Activated CD8-positive, alpha-beta memory T cell treated with anti-CD3 and anti-CD28 coated beads for 1 hour (primary cell): ENCODE measurements at regions not wholly inside any gene's neighbourhood (a gene's known extent, or its start where the extent isn't known, plus 50 kb on each side); places are given as distances from the start of the nearest gene placed in this dataset.
"Not testable (repeated sequence)": the region's sequence is repeated elsewhere in the genome, so short reads cannot be mapped to it uniquely, and the experiment has no call there.

Source experiments
- DNase-seq, 2 donors: peaks; one replicate each; pipeline ENCODE4 v3.0.0-alpha.2; 2020; ENCODE audit warnings: low read depth in 1 of 2; ENCODE audit errors: extremely low read depth in 1 of 2

DNA sequence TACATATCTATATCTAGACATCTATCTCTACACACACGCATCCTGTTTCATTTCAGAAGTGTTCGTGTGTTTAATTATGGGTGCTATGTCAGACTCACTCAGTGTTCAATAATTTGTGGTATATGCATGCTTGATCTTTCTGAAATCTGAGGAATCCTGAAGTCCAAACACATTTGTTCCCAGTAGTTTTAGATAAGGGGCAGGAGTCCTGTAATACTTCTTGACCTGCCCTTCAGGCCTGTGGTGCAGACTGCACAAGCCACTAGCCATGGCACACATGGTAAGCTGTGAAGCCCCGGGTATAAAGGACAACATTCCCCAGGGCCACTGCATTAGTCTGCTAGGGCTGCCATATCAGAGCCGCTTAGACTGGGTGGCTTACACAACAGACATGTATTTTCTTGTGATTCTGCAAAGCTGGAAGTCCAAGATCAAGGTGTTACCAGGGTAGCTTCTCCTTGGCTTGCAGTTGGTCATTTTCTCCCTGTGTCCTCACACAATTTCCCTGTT is 267.2 kb downstream of the RHOU start:
- DNase-seq = no peak

DNA sequence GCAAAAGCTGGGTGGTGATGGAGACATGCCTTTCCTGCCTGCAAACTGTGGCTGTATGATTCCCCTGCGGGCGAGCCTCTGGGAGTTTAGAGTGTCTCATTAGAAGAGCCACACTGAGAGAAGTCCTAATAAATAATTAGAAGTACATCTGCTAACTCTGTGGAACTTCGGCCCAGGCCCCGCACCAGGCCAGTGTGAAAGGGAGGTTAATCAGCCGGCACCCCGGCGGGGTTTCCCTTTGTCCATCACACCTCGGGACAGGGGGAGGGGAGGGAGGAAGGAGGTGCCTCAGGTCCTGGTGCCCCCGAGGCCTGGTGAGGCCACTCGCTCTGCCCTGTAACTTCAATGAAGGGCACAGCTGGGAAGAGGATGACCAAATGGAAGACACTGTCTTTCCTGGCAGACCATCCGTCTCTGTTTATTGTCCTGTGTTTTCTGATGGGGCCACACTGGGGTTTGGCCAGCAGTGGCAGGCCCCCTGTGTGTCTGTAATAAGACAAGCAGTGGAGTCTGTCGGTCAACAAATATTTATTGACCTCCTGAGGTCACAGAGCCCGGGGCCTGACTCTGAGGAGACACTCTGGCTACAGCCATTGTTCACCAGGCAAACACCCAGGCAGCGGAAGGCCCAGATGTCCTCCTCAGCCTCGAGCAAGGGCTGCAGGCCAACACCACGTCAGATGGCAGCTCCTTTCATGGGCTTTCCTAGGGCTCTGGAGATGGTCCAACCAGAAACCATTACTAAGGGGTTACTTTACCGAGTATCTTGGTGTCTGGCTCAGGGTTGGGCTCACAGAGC is 267.5 kb upstream of the RAB4A start:
- DNase-seq = no peak

DNA sequence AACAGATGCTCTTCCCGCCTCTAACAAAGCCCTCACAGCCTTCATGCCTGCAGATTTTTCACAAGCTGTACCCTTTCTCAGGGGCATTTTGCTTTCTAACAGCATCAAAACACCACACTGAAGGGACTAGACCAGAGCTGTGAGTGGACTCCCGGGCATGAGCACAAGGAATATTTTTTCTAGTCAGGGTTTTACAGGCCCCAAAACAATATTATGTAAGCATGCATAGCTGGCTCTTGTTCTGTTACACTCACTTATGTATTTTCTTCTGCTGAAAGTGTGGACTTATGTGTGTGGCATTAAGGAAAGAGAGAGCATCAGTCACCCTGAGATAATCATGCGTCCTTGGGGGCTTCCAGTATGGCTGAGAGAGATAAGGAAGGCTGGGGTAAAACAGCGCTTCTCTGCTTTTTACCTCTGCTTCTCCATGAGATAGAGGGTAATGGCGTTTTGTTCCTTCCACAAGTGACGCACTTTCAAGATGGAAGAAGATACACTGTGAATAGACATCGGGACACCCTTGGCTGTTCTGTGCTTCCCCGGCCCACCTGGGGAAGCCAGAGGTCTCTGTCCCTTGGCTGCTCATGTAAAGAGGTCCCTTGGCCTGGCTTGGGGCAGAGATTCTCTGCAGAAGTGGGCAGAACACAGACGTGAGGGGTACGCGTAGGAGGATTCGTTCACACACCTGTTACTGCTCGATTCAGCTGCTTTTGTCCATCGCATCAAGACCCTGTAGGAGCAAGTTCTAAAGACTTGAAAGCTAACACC is 266.7 kb upstream of the RAB4A start:
- DNase-seq = no peak

DNA sequence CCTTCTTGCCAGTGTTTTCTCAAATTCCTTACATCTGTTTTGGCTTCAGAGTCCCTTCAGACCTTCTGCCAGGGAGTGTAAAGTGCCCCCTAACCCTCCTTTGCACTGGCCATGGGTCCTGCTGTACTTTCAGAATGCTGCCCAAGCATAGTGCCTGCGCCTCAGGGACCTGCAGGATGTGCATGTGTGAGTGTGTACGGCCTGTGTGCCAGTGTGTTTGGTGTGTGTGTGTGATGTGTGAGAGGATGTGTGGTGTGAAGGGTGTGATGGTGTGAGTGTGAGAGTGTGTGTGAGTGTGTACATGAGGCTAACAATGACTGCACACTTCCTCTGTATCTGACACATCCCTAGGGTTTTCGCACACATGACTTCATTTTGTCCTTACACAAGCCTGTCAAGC is 265.8 kb upstream of the RAB4A start:
- no peak for DNase-seq

DNA sequence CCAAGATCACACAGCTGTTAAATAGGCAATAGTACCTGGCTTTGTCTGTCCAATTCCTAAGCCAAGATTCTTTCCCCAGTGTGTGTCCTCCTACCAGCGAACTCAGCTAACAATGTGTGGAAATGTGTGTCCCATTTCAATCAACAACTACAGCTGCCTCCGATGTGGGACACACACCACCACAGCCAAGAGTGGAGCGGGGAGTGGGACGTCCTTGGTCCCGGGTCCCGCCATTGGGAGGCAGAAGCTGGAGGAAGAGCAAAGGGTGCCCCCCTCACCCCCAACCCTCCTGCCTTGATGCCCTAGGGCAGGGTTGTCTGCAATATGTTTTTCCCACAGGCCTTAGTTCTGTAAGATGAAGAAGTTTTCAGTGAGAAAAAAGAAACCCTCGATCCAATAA is 265.4 kb upstream of the RAB4A start:
- DNase-seq = no peak

DNA sequence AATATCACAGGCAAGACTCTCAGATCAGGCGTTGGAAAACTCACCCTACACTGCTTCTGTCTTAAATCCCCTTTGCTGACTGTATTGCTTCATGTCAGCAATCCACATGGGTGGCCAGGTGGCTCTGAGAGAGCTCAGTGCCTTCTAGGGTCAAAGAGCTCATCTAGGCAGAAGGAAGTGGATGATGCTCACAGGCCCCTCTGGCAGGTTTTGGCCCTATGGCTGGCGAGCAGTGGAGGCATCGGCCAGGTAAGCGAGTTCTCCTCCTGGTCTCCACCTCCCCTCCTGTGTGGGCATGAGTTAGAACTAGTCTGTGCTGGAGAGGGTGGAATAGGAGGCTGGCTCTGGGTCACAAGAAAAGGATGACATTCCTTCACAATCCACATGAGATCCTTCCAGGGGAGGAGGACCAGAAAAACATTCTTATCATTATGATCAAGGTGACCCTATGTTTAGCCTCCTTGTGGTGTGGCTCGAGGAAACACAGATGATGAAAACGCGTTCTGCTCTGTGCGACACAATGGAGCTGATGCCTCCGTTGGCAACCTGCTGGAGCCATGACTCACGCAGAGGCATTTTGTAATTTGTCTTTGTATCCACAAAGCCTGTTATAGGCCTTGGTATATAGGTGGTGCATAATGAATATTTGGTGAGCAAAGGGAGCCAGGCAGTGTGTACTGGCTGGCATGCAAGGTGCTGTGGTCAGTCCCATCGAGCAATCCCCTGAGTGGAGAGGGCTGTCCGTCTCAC is 264.6 kb upstream of the RAB4A start:
- no peak for DNase-seq

DNA sequence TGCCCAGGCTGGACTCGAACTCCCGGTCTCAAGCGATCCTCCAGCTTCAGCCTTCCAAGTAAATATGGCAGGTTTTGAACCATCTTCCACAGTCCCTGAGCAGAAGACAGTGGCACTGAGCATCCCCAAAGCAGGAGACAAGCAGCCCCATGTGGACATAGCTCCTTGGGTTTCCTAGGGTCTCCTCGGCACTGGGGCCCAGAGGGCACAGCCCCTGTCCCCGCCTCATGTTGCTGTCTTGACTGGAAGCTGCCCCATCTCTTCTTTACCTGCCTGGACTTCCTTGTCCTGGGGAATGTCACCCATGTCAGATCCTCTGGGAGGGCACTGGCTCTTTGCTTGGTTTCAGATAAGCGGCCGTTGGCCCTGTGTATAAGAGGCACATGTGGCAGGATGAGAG is 263.7 kb upstream of the RAB4A start:
- DNase-seq = no peak

DNA sequence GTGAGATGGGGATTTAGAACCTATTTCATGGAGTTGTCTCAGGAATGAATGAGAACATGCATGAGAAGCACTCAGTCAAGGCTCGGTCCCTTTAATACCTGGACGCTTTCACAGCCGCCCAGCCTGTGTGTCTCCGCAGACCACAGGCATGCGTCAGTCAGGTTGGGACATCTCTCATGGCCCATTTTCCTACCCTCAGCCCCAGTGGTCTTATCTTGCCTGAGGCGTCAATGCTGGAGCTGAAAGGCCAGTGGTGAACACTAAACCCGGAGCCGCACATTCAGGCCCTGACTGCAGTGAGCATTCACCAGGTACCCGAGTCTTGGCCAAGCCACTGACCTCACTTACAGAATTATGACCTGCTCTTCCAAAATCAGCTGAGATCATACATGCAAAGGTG is 263.2 kb upstream of the RAB4A start:
- no peak for DNase-seq

DNA sequence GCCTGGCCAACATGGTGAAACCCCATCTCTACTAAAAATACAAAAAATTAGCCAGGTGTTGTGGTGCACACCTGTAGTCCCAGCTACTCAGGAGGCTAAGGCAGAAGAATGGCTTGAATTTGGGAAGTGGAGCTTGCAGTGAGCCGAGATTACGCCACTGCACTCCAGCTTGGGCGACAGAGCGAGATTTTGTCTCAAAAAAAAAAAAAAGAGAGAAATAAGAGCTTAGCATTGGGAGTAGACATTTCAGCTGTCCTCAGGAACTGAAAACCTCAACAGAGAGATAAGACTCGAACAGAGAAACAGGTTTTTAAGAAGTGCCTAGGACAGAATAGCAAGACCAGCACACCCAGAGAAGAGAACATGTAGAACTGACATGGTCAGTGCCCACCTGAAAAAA is 262.6 kb upstream of the RAB4A start:
- DNase-seq = not testable (repeated sequence)

DNA sequence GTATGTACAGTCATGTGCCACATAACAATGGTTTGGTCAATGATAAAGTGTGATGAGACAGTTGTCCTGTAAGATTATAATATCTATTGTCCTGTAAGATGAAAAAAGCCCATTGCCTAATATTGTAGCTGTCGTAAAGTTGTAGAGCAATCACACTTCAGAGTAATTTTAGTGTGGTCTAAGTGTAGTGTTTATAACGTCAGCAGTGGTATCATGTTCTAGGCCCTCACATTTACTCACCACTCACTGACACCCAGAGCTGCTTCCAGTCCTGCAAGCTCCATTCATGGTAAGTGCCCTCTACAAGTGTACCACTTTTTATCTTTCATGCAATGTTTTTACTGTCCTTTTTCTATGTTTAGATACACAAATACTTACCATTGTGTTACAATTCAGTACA is 259.9 kb upstream of the RAB4A start:
- no peak for DNase-seq

DNA sequence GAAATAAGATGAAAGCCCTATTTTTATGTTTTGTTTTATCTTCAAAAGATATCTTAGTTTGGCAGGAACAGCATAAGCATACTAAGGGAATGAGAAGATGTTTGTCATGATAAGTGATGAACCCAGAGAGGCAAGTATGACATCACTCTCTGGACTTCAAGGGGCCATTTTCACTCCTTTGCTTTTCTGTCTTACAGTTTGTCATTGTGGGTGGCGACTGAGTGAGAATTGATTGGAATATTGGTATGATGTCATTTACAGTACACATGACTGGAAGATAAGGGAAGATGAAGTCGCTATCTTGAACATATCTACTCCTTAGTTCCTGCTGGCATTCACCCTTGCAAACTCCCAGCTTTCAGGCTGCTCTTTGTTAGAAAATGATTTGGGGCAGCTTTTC is 258.1 kb upstream of the RAB4A start:
- no peak for DNase-seq

DNA sequence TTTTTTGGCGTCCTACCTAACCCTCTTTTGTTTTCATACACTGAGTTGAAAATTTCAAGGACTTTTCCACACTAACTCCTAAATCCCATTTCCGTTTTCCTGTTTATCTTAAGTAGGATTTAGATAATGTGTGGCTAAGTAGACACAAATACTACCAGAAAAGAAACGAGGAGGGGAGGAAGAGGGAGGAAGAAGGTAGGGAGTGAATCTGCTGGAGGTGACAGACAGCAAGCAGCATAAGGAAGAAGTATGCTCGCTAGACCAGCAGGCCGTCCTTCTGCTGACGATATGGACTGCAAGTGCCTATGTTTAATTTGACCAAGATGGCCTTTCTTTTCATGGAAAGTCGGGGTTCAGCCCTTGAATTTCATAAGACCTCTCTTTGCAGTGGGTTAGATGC is 256.9 kb upstream of the RAB4A start:
- no peak for DNase-seq

DNA sequence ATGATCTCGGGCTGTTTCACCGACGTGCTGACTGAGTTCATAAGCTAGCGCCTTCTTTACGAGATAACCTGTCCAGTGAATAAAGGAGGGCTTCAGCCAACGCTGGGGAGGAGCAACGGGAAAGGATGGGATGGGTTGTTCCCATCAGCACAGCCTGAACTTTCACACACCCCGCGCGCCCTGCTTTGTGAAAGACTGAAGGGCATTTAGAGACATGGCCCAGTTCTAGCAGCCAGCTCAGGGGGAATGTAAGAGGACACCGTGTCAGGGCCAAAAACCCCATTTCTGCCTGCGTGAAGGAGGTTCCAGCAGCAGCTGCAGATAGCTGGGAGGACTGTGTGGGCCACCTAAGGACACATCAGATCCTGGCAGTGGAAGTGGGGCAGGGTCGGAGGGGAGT is 255.1 kb upstream of the RAB4A start:
- no peak for DNase-seq

DNA sequence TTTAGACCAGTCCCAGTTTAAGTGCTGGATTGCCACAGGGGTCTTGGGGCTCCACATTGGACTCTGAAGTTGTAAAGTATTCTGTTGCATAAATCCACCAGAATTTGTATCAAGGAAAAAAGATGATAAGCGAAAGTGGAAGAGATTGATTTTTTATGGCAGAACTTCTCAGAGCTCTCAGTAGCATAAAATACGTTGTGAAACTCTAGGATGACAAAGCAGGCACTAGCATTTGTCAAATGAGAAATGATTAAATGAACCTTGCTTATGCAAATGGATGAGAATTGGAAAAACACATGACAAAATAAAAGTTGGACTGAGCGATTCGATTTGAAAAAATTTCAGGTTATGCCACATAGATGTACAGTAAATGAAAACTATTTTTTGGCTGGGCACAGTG is 253.8 kb upstream of the RAB4A start:
- DNase-seq = no peak

DNA sequence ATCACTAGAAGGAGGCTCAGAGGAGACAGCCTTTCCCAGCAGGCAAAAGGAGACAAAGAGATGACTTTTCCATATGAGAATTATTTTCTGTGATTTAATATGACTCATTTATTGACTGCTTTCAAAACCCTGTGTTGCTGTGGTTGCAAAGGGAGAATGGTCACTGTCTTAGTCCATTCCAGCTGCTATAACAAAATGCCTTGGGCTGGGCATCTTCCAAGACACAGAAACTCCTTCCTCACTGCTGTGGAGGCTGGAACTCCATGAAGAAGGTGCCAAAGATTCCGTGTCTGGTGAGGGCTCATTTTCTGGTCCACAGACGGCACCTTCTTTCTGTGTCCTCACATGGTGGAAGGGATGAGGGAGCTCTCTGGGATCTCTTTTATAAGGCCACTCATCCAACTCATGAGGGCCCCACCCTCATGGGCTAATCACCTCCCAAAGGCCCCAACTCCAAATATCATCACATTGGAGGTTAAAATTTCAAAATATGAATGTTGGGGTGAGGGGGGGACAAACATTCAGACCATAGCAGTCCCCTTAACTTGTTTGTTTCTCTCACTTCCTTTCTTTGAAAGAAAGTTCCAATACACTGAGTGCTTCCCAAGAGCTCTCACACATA is 252.1 kb upstream of the RAB4A start:
- DNase-seq = no peak

DNA sequence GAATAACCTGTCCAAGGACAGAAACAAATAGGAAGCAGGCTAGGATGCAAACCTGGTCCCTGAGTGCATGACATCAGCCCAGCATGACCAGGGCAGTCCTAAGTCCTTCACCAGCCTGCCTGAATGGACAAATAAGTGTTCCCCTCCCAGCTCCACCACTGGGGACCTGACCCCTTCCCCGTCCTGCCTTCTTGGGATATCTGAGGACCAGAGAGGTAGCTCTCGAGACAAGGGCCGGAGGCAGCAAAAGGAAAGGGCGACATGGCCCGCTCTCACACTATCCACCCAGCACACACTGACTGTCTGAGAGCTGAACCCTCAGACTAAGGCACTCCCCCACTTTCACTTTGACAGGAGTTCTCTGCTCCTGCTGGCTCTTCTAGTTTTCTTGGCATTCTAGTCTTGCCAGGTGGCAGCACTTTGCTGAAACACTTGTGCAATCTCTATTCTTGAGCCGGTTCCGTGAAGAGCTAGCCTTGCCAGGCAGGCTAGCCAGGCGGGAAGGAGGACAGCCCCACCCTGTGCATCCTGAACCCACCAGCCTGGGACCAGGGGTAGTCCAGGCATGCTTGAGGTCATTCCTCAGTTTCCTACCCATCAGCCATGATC is 251.1 kb upstream of the RAB4A start:
- no peak for DNase-seq

DNA sequence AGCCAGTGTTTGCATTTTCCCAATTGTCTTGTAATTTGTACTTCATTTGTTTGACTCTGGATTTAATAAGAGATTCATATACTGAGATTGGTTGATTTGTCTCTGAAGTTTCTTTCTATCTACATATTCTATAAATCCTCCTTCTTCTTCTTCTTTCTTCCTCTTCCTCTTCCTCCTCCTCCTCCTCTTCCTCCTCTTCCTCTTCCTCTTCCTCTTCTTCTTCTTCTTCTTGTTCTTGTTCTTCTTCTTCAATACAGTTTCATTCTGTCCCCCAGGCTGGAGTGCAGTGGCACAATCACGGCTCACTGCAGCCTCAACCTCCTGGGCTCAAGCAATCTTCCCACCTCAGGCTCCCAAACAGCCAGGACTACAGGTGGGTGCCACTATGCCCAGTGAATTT is 249.9 kb upstream of the RAB4A start:
- DNase-seq = not testable (repeated sequence)

DNA sequence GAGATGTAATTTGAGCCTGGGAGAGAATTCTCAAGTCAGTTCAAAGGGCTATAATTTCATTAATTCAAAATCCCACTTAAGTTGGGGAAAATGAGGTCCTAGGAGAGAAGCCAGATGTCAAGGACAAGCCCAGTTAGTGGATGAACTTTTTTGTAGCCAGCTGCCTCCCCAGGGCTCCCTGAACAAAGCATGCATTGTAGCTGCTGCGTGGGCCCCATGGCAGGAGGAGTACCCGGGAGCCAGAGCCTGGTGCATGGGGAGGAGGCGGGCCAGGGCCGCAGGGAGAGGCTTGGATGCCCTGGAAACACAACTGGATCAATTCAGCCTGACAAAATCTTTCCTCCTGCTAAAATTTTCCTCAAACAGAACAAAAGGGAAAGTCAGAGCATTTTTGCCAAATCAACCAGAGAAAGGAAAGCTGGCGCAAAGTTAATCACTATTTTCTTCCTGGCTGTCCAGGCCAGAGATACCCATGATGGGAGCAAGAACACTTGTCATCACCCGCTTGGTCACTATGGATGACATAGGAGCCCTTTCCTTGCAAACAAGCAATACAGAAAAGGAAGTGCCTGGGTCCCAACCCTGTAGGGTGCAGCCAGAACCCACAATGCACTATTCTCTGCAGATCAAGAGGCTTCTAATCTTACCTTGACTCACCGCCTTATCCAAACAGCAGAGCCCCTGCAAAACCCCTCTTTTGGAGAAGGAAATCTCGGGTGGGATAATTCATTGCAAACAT is 248.1 kb upstream of the RAB4A start:
- DNase-seq = no peak

DNA sequence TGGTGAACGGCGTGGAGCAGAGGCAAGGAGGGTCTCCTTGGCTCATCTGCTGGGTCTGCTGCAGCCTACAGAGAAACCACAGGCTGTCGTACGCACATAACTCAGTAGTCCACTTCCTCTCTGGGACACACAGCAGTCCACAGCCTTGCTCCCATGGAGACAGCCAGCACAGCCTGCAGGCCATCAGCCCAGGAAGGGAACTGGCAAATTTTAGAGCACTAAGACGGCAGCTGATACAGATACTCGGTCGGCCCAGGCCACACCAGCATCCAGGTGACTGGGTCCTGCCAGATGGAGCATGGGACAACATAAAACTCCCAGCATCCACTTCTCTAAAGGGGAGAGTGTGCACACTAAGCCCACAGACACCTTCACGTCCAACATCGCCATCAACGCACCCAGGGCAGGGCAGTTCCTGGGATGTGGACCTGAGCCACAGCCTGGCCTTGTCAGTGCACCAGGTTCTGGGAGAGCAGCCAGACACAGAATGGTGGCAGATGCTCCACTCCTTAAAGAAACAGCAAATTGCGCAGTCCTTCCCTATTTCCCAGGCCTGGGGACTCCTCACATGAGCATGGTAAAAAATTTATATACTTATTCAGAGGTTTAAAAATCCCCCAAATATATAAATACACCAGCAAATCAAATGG is 247.1 kb upstream of the RAB4A start:
- no peak for DNase-seq
